ENCODE measurements at regions not wholly inside any gene's neighbourhood (a gene's known extent, or its start where the extent isn't known, plus 50 kb on each side); places are given as distances from the start of the nearest gene placed in this dataset.

DNA sequence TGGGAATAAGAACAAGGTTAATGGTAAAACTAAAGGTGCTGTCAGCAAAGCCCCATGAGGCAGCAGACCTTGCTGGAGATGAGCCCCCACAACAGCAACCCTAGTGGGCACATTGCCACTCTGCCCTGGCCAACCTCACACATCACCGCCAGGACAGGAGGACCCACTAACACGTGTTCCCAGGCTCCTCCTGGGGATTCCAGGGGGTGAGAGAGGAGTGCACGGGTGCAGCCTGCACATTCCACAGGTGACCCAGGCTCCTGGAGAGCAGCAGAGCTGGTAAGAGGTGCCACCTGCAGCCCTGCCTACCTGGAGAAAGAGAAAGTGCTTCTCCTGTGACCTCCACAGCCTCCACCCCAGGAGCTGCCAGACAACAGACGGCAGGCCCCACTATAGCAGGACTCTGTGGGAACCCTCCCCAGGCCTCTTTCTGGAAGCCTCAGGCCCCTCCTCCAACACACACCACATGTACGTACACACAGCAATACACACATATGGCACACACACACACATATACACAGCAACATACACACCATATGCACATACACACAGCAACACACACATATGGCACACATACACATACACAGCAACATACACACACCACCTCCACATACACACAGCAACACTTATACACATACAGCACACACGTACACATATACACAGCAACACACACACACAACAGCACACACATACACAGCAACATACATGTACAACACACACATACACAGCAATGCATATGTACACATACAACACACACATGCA lies 187.1 kb downstream of the GLI2 start:
- no peaks in the 10 kb centered on the region for H3K9me3 ChIP-seq (ENCODE audit: control insufficient read depth in 3 of 3, low read length in 3 of 3)
- H3K36me3 ChIP-seq (ENCODE audit: control insufficient read depth in 3 of 3, insufficient read depth in 3 of 3, low read length in 3 of 3): peaks cover 0 to 4% (median 0%) of the 10 kb centered on the region in 3 donors
- H3K27ac ChIP-seq (ENCODE audit: low read depth, low read length): no peak overlapping the region
- H3K27me3 ChIP-seq (ENCODE audit: control insufficient read depth in 3 of 3, insufficient read depth in 3 of 3, low read length in 3 of 3): no peaks in the 10 kb centered on the region
- no peak overlapping the region for H3K9ac ChIP-seq (ENCODE audit: low read depth in 1 of 3, low read length in 3 of 3)
- no peak overlapping the region for H3K4me3 ChIP-seq (ENCODE audit: low read length in 3 of 3)
- peaks cover 13 to 29% (median 23%) of the 10 kb centered on the region in 3 donors for H3K4me1 ChIP-seq (ENCODE audit: control insufficient read depth in 3 of 3, insufficient read depth in 3 of 3, low read length in 3 of 3)

DNA sequence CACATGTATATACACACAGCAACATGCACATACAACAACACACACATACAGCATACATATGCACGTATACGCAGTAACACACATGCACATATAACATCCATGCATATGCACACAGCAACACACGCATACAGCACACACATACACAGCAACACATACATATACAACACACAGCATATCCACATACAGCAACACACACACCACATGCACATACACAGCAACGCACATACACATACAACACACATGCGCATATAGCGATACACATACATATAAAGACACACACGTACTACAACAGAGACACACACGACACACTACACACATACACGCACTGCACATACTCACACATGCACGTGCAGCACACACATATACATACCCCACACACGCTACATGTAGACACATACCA lies 187.8 kb downstream of the GLI2 start:
- Histone ChIP-seq H3K4me3 (ENCODE audit: low read length in 3 of 3) (no peak overlapping the region), H3K4me1 (ENCODE audit: control insufficient read depth in 3 of 3, insufficient read depth in 3 of 3, low read length in 3 of 3) (peaks cover 13 to 24% (median 20%) of the 10 kb centered on the region in 3 donors), H3K27ac (ENCODE audit: low read depth, low read length) (no peak overlapping the region), H3K9me3 (ENCODE audit: control insufficient read depth in 3 of 3, low read length in 3 of 3) (no peaks in the 10 kb centered on the region), H3K9ac (ENCODE audit: low read depth in 1 of 3, low read length in 3 of 3) (no peak overlapping the region), H3K36me3 (ENCODE audit: control insufficient read depth in 3 of 3, insufficient read depth in 3 of 3, low read length in 3 of 3) (peaks cover 0 to 4% (median 0%) of the 10 kb centered on the region in 3 donors), H3K27me3 (ENCODE audit: control insufficient read depth in 3 of 3, insufficient read depth in 3 of 3, low read length in 3 of 3) (no peaks in the 10 kb centered on the region)

DNA sequence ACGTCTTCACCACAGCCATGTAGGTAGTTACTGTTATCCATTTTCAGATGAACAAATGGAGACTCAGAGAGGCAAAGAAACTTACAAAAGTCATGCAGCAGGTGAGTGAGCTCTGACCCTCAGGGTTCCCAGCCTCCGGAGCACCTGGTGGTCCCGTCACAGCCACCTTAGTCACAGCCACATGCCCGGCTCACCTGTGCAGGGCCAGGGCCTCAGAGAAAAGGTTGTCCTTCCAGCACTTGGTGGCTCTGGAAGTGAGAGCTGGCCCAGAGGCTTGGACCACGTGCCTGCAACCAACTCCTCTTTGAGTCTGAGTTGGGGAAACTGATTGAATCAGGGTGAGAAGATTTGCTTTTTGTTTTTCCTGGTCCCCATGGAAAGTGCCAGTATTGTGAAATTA lies 189.3 kb downstream of the GLI2 start:
- Histone ChIP-seq H3K4me3 (ENCODE audit: low read length in 3 of 3) (no peak overlapping the region), H3K4me1 (ENCODE audit: control insufficient read depth in 3 of 3, insufficient read depth in 3 of 3, low read length in 3 of 3) (peaks cover 5 to 12% (median 11%) of the 10 kb centered on the region in 3 donors), H3K36me3 (ENCODE audit: control insufficient read depth in 3 of 3, insufficient read depth in 3 of 3, low read length in 3 of 3) (peaks cover 0 to 4% (median 0%) of the 10 kb centered on the region in 3 donors), H3K9ac (ENCODE audit: low read depth in 1 of 3, low read length in 3 of 3) (no peak overlapping the region), H3K9me3 (ENCODE audit: control insufficient read depth in 3 of 3, low read length in 3 of 3) (no peaks in the 10 kb centered on the region), H3K27ac (ENCODE audit: low read depth, low read length) (no peak overlapping the region), H3K27me3 (ENCODE audit: control insufficient read depth in 3 of 3, insufficient read depth in 3 of 3, low read length in 3 of 3) (peaks cover 0 to 3% (median 0%) of the 10 kb centered on the region in 3 donors)

DNA sequence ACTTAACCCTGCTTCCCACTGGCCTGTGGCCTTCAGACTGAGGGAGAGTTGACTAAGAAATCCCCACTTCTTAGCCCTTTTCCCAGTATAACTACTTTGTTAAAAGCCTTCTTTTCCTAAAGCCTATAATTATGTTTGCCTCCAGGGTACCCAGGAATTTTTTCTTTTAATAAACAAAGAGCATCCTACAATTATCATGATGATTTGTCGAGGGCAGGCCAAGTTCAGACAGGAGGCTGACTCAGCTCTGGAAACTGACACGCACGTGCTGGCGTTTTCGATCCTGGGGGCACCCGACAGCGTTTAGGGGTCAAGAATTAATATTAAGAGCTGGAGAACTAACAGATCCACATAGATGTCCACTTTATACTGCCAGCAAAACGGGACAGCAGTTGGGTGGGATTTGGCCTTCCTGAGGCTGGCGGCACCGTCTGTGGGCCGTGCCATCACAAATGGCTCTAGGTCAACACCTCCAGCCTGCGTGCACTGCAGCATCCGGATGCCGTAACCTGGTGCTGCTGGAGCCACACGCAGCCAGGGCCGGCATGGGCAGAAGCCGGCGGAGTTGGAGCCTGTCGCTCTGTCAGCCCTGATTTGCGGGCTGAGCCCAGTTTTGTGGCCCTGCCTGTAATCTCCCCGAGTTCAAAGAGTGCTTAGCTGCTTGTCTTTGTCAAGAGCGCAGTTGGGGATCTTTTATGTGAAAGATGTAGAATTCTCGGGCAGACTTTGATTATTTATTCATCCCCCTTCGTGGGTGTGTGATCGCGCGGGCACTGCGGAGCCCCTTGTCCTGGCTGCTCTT lies 191.0 kb downstream of the GLI2 start:
- H3K9ac ChIP-seq (ENCODE audit: low read depth in 1 of 3, low read length in 3 of 3): no peak overlapping the region

DNA sequence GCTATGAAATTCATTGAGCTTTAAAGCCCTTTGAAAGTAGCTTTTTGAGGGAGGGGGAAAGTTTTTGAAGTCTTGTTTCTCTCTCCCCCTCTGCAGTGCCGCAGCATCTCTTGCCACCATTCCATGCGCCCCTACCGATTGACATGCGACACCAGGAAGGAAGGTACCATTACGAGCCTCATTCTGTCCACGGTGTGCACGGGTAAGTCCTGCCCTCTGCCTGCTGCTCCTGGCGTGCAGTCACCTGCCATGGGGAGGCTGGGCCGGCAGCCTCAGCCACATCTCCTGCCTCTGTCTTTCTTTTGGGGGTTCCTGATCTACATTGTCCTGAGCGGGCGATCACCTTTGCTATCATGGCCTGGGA lies 191.6 kb downstream of the GLI2 start:
- Histone ChIP-seq H3K27me3 (ENCODE audit: control insufficient read depth in 3 of 3, insufficient read depth in 3 of 3, low read length in 3 of 3) (peaks cover 0 to 3% (median 0%) of the 10 kb centered on the region in 3 donors), H3K4me1 (ENCODE audit: control insufficient read depth in 3 of 3, insufficient read depth in 3 of 3, low read length in 3 of 3) (peaks cover 1 to 7% (median 3%) of the 10 kb centered on the region in 3 donors), H3K9me3 (ENCODE audit: control insufficient read depth in 3 of 3, low read length in 3 of 3) (peaks cover 0 to 2% (median 0%) of the 10 kb centered on the region in 3 donors), H3K36me3 (ENCODE audit: control insufficient read depth in 3 of 3, insufficient read depth in 3 of 3, low read length in 3 of 3) (peaks cover 0 to 4% (median 0%) of the 10 kb centered on the region in 3 donors), H3K27ac (ENCODE audit: low read depth, low read length) (no peak overlapping the region), H3K4me3 (ENCODE audit: low read length in 3 of 3) (no peak overlapping the region), H3K9ac (ENCODE audit: low read depth in 1 of 3, low read length in 3 of 3) (no peak overlapping the region)

More for the DNA sequence above, 191.0 kb downstream of the GLI2 start:
- H3K27me3 ChIP-seq (ENCODE audit: control insufficient read depth in 3 of 3, insufficient read depth in 3 of 3, low read length in 3 of 3): peaks cover 0 to 3% (median 0%) of the 10 kb centered on the region in 3 donors
- H3K9me3 ChIP-seq (ENCODE audit: control insufficient read depth in 3 of 3, low read length in 3 of 3): peaks cover 0 to 2% (median 0%) of the 10 kb centered on the region in 3 donors
- peaks cover 0 to under 1% (median 0%) of the 10 kb centered on the region in 3 donors for H3K4me1 ChIP-seq (ENCODE audit: control insufficient read depth in 3 of 3, insufficient read depth in 3 of 3, low read length in 3 of 3)
- H3K4me3 ChIP-seq (ENCODE audit: low read length in 3 of 3): no peak overlapping the region
- H3K27ac ChIP-seq (ENCODE audit: low read depth, low read length): no peak overlapping the region
- H3K36me3 ChIP-seq (ENCODE audit: control insufficient read depth in 3 of 3, insufficient read depth in 3 of 3, low read length in 3 of 3): peaks cover 0 to 4% (median 0%) of the 10 kb centered on the region in 3 donors

DNA sequence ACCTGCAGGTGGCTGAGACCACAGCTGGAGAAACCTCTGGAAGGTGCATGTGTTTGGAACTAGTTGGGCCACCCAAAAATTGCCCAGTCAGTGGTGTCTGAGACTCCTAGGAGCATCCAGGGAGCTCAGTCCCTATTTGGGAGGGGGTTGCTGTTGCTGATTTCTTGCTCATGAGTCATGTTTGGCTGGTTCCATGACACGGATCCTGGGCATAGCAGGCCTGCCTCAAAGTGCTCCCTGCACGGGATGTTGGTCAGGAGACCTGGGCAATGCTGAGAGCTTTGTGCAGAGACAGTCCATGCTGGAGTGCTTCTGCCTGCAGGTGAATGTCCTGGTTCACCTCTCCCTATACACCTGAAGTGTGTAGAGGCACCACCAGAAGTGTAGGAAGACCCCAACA lies 194.2 kb downstream of the GLI2 start:
- Histone ChIP-seq H3K36me3 (ENCODE audit: control insufficient read depth in 3 of 3, insufficient read depth in 3 of 3, low read length in 3 of 3) (no peaks in the 10 kb centered on the region), H3K27ac (ENCODE audit: low read depth, low read length) (no peak overlapping the region), H3K9me3 (ENCODE audit: control insufficient read depth in 3 of 3, low read length in 3 of 3) (peaks cover 0 to 2% (median 0%) of the 10 kb centered on the region in 3 donors), H3K4me3 (ENCODE audit: low read length in 3 of 3) (no peak overlapping the region), H3K27me3 (ENCODE audit: control insufficient read depth in 3 of 3, insufficient read depth in 3 of 3, low read length in 3 of 3) (peaks cover 0 to 3% (median 0%) of the 10 kb centered on the region in 3 donors), H3K4me1 (ENCODE audit: control insufficient read depth in 3 of 3, insufficient read depth in 3 of 3, low read length in 3 of 3) (peaks cover 19 to 29% (median 23%) of the 10 kb centered on the region in 3 donors), H3K9ac (ENCODE audit: low read depth in 1 of 3, low read length in 3 of 3) (no peak overlapping the region)

DNA sequence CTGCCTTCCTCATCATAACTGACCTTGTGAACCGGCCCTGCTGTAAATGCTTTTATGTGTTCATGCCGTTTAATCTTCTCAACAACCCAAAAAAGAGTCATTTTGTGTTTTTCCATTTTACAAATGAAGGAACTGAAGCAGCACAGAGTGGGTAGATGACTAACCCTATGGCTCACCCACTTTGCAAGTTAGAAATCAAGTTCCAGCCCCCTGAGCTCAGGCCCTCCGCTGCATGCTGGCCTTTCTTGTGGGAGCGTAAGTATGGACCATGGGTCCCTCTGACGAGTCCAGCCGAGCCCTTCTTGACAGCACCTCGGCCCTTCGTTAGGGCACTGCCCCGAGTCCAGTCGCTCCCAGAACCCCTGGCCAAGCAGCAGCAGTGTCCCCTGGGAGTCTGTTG lies 194.6 kb downstream of the GLI2 start:
- peaks cover 0 to 2% (median 0%) of the 10 kb centered on the region in 3 donors for H3K9me3 ChIP-seq (ENCODE audit: control insufficient read depth in 3 of 3, low read length in 3 of 3)

DNA sequence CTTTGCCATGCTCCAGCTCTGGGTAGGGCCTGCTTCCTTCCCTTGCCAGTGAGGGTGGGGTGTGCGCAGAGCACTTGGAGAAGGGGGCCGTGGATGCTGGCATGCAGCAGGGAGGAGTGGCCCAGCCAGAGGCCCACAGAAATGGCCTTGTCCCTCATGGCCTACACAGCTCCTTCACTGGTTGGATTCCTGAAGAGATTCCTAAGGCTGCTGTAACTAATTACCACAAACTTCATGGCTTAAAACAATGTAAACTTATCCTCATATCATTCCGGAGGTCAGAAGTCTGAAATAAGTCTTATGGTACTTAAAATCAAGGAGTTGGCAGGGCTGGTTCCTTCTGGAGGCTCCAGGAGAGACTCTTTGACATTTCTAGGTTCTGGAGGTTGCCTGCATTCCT lies 195.2 kb downstream of the GLI2 start:
- Histone ChIP-seq H3K4me1 (ENCODE audit: control insufficient read depth in 3 of 3, insufficient read depth in 3 of 3, low read length in 3 of 3) (peaks cover 25 to 38% (median 28%) of the 10 kb centered on the region in 3 donors), H3K36me3 (ENCODE audit: control insufficient read depth in 3 of 3, insufficient read depth in 3 of 3, low read length in 3 of 3) (no peaks in the 10 kb centered on the region), H3K9ac (ENCODE audit: low read depth in 1 of 3, low read length in 3 of 3) (no peak overlapping the region), H3K9me3 (ENCODE audit: control insufficient read depth in 3 of 3, low read length in 3 of 3) (peaks cover 0 to 2% (median 0%) of the 10 kb centered on the region in 3 donors), H3K27ac (ENCODE audit: low read depth, low read length) (no peak overlapping the region), H3K27me3 (ENCODE audit: control insufficient read depth in 3 of 3, insufficient read depth in 3 of 3, low read length in 3 of 3) (peaks cover 0 to 3% (median 0%) of the 10 kb centered on the region in 3 donors), H3K4me3 (ENCODE audit: low read length in 3 of 3) (no peak overlapping the region)

More for the DNA sequence above, 194.6 kb downstream of the GLI2 start:
- H3K4me1 ChIP-seq (ENCODE audit: control insufficient read depth in 3 of 3, insufficient read depth in 3 of 3, low read length in 3 of 3): peaks cover 22 to 33% (median 24%) of the 10 kb centered on the region in 3 donors
- H3K27ac ChIP-seq (ENCODE audit: low read depth, low read length): no peak overlapping the region
- no peak overlapping the region for H3K4me3 ChIP-seq (ENCODE audit: low read length in 3 of 3)
- peaks cover 0 to 3% (median 0%) of the 10 kb centered on the region in 3 donors for H3K27me3 ChIP-seq (ENCODE audit: control insufficient read depth in 3 of 3, insufficient read depth in 3 of 3, low read length in 3 of 3)
- H3K36me3 ChIP-seq (ENCODE audit: control insufficient read depth in 3 of 3, insufficient read depth in 3 of 3, low read length in 3 of 3): no peaks in the 10 kb centered on the region
- no peak overlapping the region for H3K9ac ChIP-seq (ENCODE audit: low read depth in 1 of 3, low read length in 3 of 3)

DNA sequence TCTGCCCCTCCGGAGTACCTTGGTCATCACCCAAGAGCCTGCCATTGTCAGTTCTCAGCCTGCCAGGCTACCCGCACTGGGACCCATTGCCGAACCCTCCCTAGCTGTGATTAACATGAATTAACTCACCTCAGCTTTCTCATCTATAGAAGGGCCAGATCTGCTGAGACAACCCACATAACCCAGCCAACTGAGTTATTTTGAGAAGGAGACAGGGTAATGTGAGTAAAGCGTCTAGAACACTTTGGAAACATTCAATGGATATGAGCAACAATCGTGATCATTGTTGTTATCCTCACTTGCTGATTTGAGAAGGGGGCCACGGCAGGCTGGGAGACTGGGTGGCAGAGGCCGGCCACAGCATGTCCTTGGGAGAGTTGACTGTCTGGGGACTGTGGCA lies 196.8 kb downstream of the GLI2 start:
- H3K27ac ChIP-seq (ENCODE audit: low read depth, low read length): no peak overlapping the region
- H3K4me3 ChIP-seq (ENCODE audit: low read length in 3 of 3): no peak overlapping the region
- no peaks in the 10 kb centered on the region for H3K36me3 ChIP-seq (ENCODE audit: control insufficient read depth in 3 of 3, insufficient read depth in 3 of 3, low read length in 3 of 3)
- H3K27me3 ChIP-seq (ENCODE audit: control insufficient read depth in 3 of 3, insufficient read depth in 3 of 3, low read length in 3 of 3): peaks cover 0 to 3% (median 0%) of the 10 kb centered on the region in 3 donors
- peaks cover 35 to 54% (median 37%) of the 10 kb centered on the region in 3 donors for H3K4me1 ChIP-seq (ENCODE audit: control insufficient read depth in 3 of 3, insufficient read depth in 3 of 3, low read length in 3 of 3)
- H3K9ac ChIP-seq (ENCODE audit: low read depth in 1 of 3, low read length in 3 of 3): no peak overlapping the region
- peaks cover 0 to 2% (median 0%) of the 10 kb centered on the region in 3 donors for H3K9me3 ChIP-seq (ENCODE audit: control insufficient read depth in 3 of 3, low read length in 3 of 3)

Measured in skeletal muscle tissue (tissue), 3 donors.